OCI-LY3 (cell line): ENCODE measurements at regions not wholly inside any gene's neighbourhood (a gene's known extent, or its start where the extent isn't known, plus 50 kb on each side); places are given as distances from the start of the nearest gene placed in this dataset.
A peak's percentile ranks its signal among the peaks of the same experiment; 100 is the strongest.

ENCODE experiments used
- H2AFZ ChIP-seq: fragments of 200-600, 300-600 bp; shearing (Covaris generic); 2 replicates; pipeline ENCODE4 v1.6.0; 2014; ENCODE audit warnings: antibody characterized with exemption, low read depth, low read length
- H3K27ac ChIP-seq: fragments of 200-600, 300-600 bp; sonication (generic); 2 replicates; pipeline ENCODE4 v1.5.1; 2014; ENCODE audit warnings: mild to moderate bottlenecking, low read length, moderate library complexity, mixed read lengths
- H3K27me3 ChIP-seq: fragments of 200-600, 300-600 bp; sonication (generic); 2 replicates; pipeline ENCODE4 v1.6.1; 2014; ENCODE audit warnings: low read depth, low read length, mixed read lengths
- H3K36me3 ChIP-seq: fragments of 200-600, 300-600 bp; sonication (generic); replicated peaks from 2 replicates; pipeline ENCODE3; 2014; ENCODE audit warnings: low read depth, low read length, mixed read lengths
- H3K4me1 ChIP-seq: fragments of 300-600, 200-600 bp; sonication (generic); 2 replicates; pipeline ENCODE4 v1.6.1; 2014; ENCODE audit warnings: low read length, mixed read lengths
- H3K4me2 ChIP-seq: fragments of 200-600, 300-600 bp; sonication (generic); 2 replicates; pipeline ENCODE4 v1.6.1; 2014; ENCODE audit warnings: low read length, mixed read lengths
- H3K4me3 ChIP-seq: fragments of 300-600, 200-600 bp; sonication (generic); 2 replicates; pipeline ENCODE4 v1.5.1; 2014; ENCODE audit warnings: antibody characterized with exemption, mild to moderate bottlenecking, low read length, moderate library complexity
- H3K79me2 ChIP-seq: fragments of 300-600, 200-600 bp; shearing (Covaris generic); 2 replicates; pipeline ENCODE4 v1.6.1; 2014; ENCODE audit warnings: mild to moderate bottlenecking, low read length, mixed read lengths
- H3K9ac ChIP-seq: fragments of 300-600, 200-600 bp; shearing (Covaris generic); 2 replicates; pipeline ENCODE4 v1.6.0; 2014; ENCODE audit warnings: mild to moderate bottlenecking, low read length, moderate library complexity
- H3K9me3 ChIP-seq: fragments of 200-600, 300-600 bp; shearing (Covaris generic); 2 replicates; pipeline ENCODE4 v1.6.1; 2014; ENCODE audit warnings: low read length, mixed read lengths; ENCODE audit not compliant: insufficient read depth
- H4K20me1 ChIP-seq: fragments of 200-600, 300-600 bp; sonication (generic); 2 replicates; pipeline ENCODE4 v1.6.1; 2016; ENCODE audit warnings: low read length, mixed read lengths; ENCODE audit not compliant: insufficient read depth
- EZH2phosphoT487 ChIP-seq: fragments of 200-600 bp; shearing (Covaris generic); IDR thresholded peaks from 2 replicates; pipeline ENCODE4 v1.6.1; 2018; ENCODE audit warnings: antibody characterized with exemption, mixed run types, low read depth
- TF ChIP-seq, protein P1 (sequence below): fragments of 200-600, 300-600 bp; sonication (generic); IDR thresholded peaks from 2 replicates; pipeline ENCODE4 v1.5.1; 2014; ENCODE audit warnings: antibody characterized with exemption, low read length, low read depth

DNA sequence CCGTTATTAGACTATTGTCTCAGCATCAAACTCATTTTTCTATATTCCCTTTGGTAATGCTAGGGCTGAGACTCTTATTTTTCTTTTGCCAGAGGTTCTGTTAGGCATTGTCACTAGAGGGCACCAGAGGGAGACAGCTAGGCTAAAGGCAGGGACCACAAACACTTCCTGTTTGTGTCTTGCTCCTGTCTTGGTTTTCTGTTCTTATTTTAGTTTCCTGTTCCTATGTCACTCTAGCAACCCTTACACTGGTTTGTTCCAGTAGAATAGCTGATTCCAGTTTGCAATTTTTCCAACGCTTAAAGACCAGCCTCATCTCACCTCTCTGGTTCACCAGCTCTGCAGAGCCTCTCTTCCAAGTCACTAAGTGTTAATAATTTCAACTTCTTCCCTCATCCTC, 772.0 kb downstream of the DIAPH3 start:
- Histone ChIP-seq H3K4me1 (peaks cover 6% of the 10 kb centered on the region), H3K79me2 (no peaks in the 10 kb centered on the region), H3K9ac (no peak overlapping the region), H4K20me1 (no peaks in the 10 kb centered on the region), H2AFZ (peak overlapping the region; percentile 78), H3K4me2 (peak overlapping the region; percentile 49), H3K27ac (no peak overlapping the region), H3K4me3 (0 out of 2 replicates have a peak overlapping the region, but pooled peaks have one; percentile 6), H3K9me3 (no peaks in the 10 kb centered on the region), H3K36me3 (no peaks in the 10 kb centered on the region), H3K27me3 (no peaks in the 10 kb centered on the region)
- no peak for TF ChIP-seq EZH2phosphoT487
- TF ChIP-seq, protein P1, sequence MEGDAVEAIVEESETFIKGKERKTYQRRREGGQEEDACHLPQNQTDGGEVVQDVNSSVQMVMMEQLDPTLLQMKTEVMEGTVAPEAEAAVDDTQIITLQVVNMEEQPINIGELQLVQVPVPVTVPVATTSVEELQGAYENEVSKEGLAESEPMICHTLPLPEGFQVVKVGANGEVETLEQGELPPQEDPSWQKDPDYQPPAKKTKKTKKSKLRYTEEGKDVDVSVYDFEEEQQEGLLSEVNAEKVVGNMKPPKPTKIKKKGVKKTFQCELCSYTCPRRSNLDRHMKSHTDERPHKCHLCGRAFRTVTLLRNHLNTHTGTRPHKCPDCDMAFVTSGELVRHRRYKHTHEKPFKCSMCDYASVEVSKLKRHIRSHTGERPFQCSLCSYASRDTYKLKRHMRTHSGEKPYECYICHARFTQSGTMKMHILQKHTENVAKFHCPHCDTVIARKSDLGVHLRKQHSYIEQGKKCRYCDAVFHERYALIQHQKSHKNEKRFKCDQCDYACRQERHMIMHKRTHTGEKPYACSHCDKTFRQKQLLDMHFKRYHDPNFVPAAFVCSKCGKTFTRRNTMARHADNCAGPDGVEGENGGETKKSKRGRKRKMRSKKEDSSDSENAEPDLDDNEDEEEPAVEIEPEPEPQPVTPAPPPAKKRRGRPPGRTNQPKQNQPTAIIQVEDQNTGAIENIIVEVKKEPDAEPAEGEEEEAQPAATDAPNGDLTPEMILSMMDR = peak; percentile 98

DNA sequence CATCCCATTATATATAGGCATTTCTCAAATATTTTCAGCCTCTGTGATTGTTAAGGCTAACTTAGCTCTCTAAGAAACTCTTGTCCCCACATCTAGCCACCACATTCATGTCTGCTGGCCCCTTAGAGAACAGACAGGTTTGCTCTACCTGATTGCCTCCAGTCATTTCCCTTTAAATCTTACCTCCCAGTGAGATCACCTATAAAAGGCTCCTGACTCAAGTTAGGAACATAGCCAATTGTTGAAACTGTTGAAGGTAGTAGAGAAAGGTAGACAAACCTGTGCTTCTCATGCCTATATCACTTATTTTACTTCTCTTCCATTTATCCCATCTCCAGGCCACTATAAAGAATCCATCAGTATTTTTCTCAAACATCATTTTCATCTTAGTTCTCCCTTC, 771.4 kb downstream of the DIAPH3 start:
- no peak overlapping the region; the same call in 1 of the 2 replicates for H3K4me2 ChIP-seq

DNA sequence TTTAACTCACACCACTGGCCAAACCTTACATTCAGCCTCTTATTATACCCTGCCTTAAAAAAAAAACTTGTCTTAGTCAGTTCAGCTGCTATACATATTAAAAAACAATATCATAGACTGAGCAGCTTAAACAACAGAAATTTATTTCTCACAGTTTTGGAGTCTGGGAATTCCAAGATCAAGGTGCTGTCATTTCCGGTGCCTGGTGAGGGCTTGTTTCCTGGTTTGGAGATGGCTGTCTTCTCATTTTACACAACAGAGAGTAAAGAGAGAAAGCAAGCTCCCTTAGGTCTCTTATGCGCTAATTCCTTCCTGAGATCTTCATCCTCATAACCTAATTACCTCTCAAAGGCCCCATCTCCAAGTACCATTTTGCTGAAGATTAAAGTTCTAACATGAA, 769.2 kb downstream of the DIAPH3 start:
- no peak overlapping the region for H3K27ac ChIP-seq
- TF ChIP-seq EZH2phosphoT487 = no peak
- TF ChIP-seq, protein P1 = no peak
- H3K4me3 ChIP-seq = no peak overlapping the region
- no peak overlapping the region for H3K4me2 ChIP-seq
- no peaks in the 10 kb centered on the region for H3K27me3 ChIP-seq
- H2AFZ ChIP-seq = no peak overlapping the region
- H3K36me3 ChIP-seq = no peaks in the 10 kb centered on the region
- H3K9ac ChIP-seq = no peak overlapping the region
- peaks cover 6% of the 10 kb centered on the region for H3K4me1 ChIP-seq
- H3K9me3 ChIP-seq = no peaks in the 10 kb centered on the region
- no peaks in the 10 kb centered on the region for H3K79me2 ChIP-seq
- no peaks in the 10 kb centered on the region for H4K20me1 ChIP-seq

More for the DNA sequence above, 771.4 kb downstream of the DIAPH3 start:
- Histone ChIP-seq H3K4me1 (peaks cover 6% of the 10 kb centered on the region), H4K20me1 (no peaks in the 10 kb centered on the region), H3K79me2 (no peaks in the 10 kb centered on the region), H3K9ac (no peak overlapping the region), H3K9me3 (no peaks in the 10 kb centered on the region), H3K27me3 (no peaks in the 10 kb centered on the region), H3K36me3 (no peaks in the 10 kb centered on the region), H3K4me3 (no peak overlapping the region), H3K27ac (no peak overlapping the region), H2AFZ (0 out of 2 replicates have a peak overlapping the region, but pooled peaks have one; percentile 78)
- TF ChIP-seq, protein P1 = no peak
- TF ChIP-seq EZH2phosphoT487 = no peak

DNA sequence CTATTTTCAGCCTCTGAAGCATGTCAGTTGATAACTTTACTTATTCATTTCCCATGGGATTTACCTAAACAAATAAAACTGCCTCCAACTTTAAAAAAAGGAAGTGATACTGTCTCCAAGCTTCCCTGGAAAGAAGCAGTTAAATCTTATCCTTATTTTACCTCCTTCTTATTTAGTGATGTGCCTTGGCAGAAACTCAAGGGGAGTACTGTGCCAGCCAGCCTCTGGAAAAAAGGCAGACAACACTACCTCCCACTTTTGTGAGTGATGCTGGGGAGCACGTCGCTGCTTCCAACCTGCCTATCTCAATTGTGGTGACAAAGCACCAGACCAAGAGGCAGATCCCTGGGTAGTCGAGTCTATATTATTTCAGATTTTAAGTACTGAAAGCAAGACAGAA, 765.6 kb downstream of the DIAPH3 start:
- Histone ChIP-seq H3K27ac (no peak overlapping the region), H4K20me1 (no peaks in the 10 kb centered on the region), H3K36me3 (no peaks in the 10 kb centered on the region), H3K4me2 (no peak overlapping the region), H3K4me1 (no peaks in the 10 kb centered on the region), H3K79me2 (no peaks in the 10 kb centered on the region), H3K27me3 (no peaks in the 10 kb centered on the region), H3K9ac (no peak overlapping the region), H2AFZ (no peak overlapping the region), H3K9me3 (no peaks in the 10 kb centered on the region), H3K4me3 (no peak overlapping the region)
- TF ChIP-seq, protein P1 = no peak
- TF ChIP-seq EZH2phosphoT487 = no peak
